Ascending aorta (tissue), 2 donors: ENCODE measurements at regions not wholly inside any gene's neighbourhood (a gene's known extent, or its start where the extent isn't known, plus 50 kb on each side); places are given as distances from the start of the nearest gene placed in this dataset.

ENCODE experiments used
- DNase-seq, 2 donors: peaks; one replicate each; pipeline ENCODE4 v3.0.0-alpha.2; 2019; ENCODE audit warnings: low spot score in 2 of 2
- H3K27ac ChIP-seq, 2 donors: fragments of 200-600 bp; sonication (generic); one replicate each; pipeline ENCODE4 v1.5.1; 2016 to 2017; ENCODE audit warnings: mild to moderate bottlenecking in 1 of 2
- H3K27me3 ChIP-seq: fragments of 200-600 bp; sonication (generic); one replicate; pipeline ENCODE4 v1.5.1; 2017
- H3K36me3 ChIP-seq, 2 donors: fragments of 200-600 bp; sonication (generic); one replicate each; pipeline ENCODE4 v1.5.1; 2016
- H3K4me1 ChIP-seq, 2 donors: fragments of 200-600 bp; sonication (generic); one replicate each; pipeline ENCODE4 v1.5.1; 2016 to 2017; ENCODE audit warnings: mild to moderate bottlenecking in 1 of 2
- H3K4me3 ChIP-seq, 2 donors: fragments of 200-600 bp; sonication (generic); one replicate each; pipeline ENCODE4 v1.5.1; 2016 to 2017; ENCODE audit warnings: mild to moderate bottlenecking in 1 of 2
- H3K9me3 ChIP-seq, 2 donors: fragments of 200-600 bp; sonication (generic); one replicate each; pipeline ENCODE4 v1.5.1; 2016
- intact Hi-C: fragments of 100-400 bp; cut with DNase I; formaldehyde crosslinking; loops from one replicate; pipeline ENCODE4 v1.15.1; 2023
- TF ChIP-seq, protein P1 (sequence below), 3 experiments: fragments of 200-600 bp in 2 of 3; fragments of 450-650 bp in 1 of 3; sonication (generic) in 2 of 3; IDR thresholded peaks; one replicate each; pipeline ENCODE4 v1.5.1; 2016 to 2019; ENCODE audit warnings: antibody characterized with exemption in 3 of 3, mild to moderate bottlenecking in 1 of 3, moderate library complexity in 1 of 3

DNA sequence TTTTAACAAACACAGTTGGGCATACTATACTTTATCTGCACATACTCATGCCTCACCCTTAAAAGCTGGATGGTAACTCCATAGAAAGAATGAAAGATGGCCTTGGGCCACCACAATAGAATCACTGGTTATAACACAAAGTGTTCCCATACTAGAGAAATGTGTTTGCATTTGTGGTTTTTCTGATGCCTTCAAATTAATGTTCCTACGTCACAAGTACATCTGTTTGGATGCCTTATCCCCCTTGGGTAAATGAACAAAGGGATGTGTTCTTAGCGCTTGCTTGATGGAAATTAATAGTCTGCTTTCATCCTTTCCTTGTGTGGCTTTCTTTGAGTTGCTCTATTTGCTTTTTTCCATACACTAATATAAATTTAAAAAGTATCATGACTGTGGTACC is 291.1 kb upstream of the PDE4D start:
- TF ChIP-seq, protein P1, sequence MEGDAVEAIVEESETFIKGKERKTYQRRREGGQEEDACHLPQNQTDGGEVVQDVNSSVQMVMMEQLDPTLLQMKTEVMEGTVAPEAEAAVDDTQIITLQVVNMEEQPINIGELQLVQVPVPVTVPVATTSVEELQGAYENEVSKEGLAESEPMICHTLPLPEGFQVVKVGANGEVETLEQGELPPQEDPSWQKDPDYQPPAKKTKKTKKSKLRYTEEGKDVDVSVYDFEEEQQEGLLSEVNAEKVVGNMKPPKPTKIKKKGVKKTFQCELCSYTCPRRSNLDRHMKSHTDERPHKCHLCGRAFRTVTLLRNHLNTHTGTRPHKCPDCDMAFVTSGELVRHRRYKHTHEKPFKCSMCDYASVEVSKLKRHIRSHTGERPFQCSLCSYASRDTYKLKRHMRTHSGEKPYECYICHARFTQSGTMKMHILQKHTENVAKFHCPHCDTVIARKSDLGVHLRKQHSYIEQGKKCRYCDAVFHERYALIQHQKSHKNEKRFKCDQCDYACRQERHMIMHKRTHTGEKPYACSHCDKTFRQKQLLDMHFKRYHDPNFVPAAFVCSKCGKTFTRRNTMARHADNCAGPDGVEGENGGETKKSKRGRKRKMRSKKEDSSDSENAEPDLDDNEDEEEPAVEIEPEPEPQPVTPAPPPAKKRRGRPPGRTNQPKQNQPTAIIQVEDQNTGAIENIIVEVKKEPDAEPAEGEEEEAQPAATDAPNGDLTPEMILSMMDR (IDR thresholded peaks at IDR 0.05): no peak
- no peaks in the 10 kb centered on the region for H3K9me3 ChIP-seq
- intact Hi-C loops: no loop called here
- peaks cover 0 to 8% of the 10 kb centered on the region in 2 donors for H3K36me3 ChIP-seq
- no peak overlapping the region for H3K27ac ChIP-seq
- no peak overlapping the region for H3K4me3 ChIP-seq
- no peaks in the 10 kb centered on the region for H3K27me3 ChIP-seq
- no peak for DNase-seq
- H3K4me1 ChIP-seq: no peaks in the 10 kb centered on the region

DNA sequence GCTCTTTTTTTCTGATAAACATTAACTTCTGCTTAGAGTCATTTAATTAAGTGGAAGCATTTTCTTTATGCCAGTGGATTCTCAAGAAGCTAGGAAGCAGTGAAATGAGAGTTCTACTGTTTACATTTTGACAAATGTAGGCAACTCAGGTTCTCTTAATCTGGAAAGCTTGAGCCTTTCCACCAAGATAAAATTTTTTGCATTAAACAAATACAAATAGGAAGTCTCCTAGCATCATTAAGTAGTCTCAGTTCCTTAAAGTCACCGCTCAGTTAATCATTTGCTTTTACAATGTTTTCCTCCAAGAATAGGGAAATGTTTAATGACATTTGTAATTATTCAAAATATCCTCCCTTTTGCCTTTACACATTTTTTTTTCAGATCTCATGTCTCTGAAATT is 290.4 kb upstream of the PDE4D start:
- Histone ChIP-seq H3K9me3 (no peaks in the 10 kb centered on the region), H3K36me3 (peaks cover 0 to 8% of the 10 kb centered on the region in 2 donors), H3K27ac (no peak overlapping the region), H3K4me3 (no peak overlapping the region), H3K4me1 (no peaks in the 10 kb centered on the region), H3K27me3 (no peaks in the 10 kb centered on the region)
- intact Hi-C loops: no loop called here
- no peak for DNase-seq
- TF ChIP-seq, protein P1 (IDR thresholded peaks at IDR 0.05): no peak

DNA sequence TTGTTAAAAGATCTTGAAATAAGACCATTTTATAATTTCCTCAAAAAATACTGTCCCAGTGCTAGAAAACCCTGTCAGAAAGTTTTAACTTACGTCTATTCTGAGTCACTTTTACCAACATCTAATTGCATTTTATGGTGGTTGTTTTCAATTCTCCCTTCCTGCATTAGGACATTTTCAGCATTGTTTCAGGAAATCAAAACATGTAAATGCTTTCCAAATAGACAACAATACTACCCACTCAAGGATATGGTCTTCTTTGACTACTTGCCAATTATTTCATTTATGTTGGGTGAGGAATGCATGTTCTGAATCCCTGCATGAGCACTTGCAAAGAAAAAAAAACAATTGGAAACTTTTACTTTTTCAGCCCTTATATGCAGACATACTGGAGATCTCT is 284.6 kb upstream of the PDE4D start:
- H3K27ac ChIP-seq: no peak overlapping the region
- no peak for DNase-seq
- TF ChIP-seq, protein P1 (IDR thresholded peaks at IDR 0.05): no peak
- H3K27me3 ChIP-seq: no peaks in the 10 kb centered on the region
- intact Hi-C loops: no loop called here
- H3K36me3 ChIP-seq: peaks cover 0 to 7% of the 10 kb centered on the region in 2 donors
- no peak overlapping the region for H3K4me3 ChIP-seq
- H3K9me3 ChIP-seq: peaks cover 0 to 14% of the 10 kb centered on the region in 2 donors
- no peaks in the 10 kb centered on the region for H3K4me1 ChIP-seq

DNA sequence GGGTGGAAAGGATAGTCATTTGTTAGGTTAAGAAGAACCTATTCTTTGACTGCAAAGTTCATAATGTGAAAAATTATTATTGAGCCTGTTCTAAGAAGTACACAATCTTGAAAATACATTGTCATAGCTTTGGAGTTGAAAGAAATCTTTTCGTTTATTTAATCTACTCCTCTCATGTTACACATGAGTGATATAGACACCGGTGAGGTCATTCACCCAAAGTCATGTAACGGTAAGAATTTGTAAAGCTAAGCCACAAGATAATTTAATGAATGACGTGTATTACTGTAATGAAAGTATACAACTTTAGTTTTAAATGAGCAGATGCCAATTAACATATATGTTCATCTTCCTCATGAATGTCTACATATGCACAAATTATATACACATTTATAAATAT is 284.1 kb upstream of the PDE4D start:
- DNase-seq: no peak

DNA sequence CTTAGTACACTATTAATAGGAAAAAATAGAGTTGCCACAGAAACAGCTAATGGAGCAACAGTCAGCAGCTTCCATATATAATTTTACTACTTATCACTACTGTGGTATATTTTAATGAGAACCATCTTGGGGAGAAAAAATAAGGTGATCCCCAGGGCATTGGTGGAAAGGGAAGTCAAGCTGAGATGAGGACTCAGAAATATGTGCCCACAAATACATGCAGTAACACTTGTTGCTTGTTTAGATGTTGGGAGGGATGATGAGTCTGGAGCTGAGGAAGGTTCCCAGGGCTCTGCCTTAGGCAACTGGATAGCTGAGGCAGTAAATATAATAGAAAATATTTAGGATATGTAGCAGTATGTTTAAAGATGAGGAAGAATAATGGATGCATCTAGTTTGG is 280.1 kb upstream of the PDE4D start:
- H3K27ac ChIP-seq: no peak overlapping the region
- TF ChIP-seq, protein P1 (IDR thresholded peaks at IDR 0.05): no peak
- H3K4me1 ChIP-seq: no peaks in the 10 kb centered on the region
- intact Hi-C loops: no loop called here
- H3K4me3 ChIP-seq: no peak overlapping the region
- no peaks in the 10 kb centered on the region for H3K36me3 ChIP-seq
- H3K9me3 ChIP-seq: peaks cover 0 to 14% of the 10 kb centered on the region in 2 donors
- H3K27me3 ChIP-seq: no peaks in the 10 kb centered on the region
- DNase-seq: no peak

More for the DNA sequence above, 284.1 kb upstream of the PDE4D start:
- intact Hi-C loops: no loop called here
- H3K4me3 ChIP-seq: no peak overlapping the region
- no peaks in the 10 kb centered on the region for H3K27me3 ChIP-seq
- no peak overlapping the region for H3K27ac ChIP-seq
- H3K36me3 ChIP-seq: peaks cover 0 to 2% of the 10 kb centered on the region in 2 donors
- no peaks in the 10 kb centered on the region for H3K4me1 ChIP-seq
- H3K9me3 ChIP-seq: peaks cover 0 to 14% of the 10 kb centered on the region in 2 donors
- TF ChIP-seq, protein P1 (IDR thresholded peaks at IDR 0.05): no peak

DNA sequence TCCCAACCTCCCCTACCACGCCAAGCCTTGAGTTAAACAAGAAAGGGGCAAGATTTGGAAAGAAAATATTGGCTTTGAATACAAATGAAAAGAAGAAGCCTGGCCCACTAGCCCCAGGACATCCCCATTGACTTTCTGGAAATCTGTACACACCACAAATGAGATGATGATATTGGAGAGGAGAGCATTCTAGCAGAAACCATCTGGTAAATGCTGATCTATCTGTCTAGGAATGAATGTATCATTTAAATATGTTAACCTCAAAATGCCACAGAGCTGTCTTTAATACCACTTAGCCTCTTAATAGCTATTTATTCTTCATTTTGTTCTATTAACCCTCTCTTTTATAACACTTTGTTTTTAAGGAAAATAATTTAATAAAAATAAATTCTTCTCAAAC is 270.2 kb upstream of the PDE4D start:
- Histone ChIP-seq H3K9me3 (peaks cover 0 to 6% of the 10 kb centered on the region in 2 donors), H3K4me3 (no peak overlapping the region), H3K36me3 (no peaks in the 10 kb centered on the region), H3K27ac (no peak overlapping the region), H3K27me3 (no peaks in the 10 kb centered on the region), H3K4me1 (no peaks in the 10 kb centered on the region)
- intact Hi-C loops: no loop called here
- no peak for DNase-seq
- TF ChIP-seq, protein P1 (IDR thresholded peaks at IDR 0.05): no peak
